ENCODE measurements at regions not wholly inside any gene's neighbourhood (a gene's known extent, or its start where the extent isn't known, plus 50 kb on each side); places are given as distances from the start of the nearest gene placed in this dataset.

DNA sequence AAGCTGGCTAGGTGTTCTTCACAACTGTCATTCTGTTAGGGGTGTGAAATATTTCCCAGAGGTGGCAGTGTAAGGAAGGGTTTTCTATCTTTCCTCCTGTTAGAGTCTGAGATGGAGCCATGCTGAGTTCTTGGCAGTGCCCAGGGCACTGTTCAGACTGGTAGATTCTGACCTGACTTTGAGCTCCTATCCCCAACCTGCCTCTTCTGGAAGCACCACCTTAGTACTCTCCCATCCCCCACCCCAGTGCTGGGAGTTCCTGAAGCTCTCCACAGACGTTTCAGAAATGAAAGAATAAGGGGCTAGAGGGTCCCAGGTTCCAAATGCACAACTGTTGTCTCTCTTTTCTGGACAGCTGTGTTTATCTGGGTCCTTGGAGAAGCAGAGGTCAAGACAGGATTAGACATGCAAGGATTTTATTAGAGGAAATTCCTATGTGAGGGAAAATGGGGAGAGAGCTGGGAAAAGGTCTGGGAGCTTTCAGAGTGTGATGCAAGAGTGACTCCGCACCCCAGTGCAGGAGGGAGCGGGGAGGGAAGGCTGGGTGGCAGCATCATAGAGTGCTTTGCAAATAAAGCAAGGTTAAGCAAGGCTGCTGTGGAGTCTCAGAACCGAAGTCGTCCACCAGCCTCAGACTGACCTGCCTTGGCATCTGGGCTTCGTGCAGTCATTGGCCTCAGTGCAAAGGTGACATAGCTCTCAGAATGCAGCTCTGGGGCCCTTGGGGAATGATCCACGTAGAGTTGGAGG lies 75.5 kb downstream of the SLC4A3 start:
- H3K4me1 ChIP-seq (ENCODE audit: insufficient read depth, low read length, severe bottlenecking) = no peaks in the 10 kb centered on the region
- no peak overlapping the region for H3K27ac ChIP-seq (ENCODE audit: low read depth, low read length, poor library complexity, severe bottlenecking)
- H3K4me2 ChIP-seq (ENCODE audit: low read length) = no peak overlapping the region
- no peak overlapping the region for H3K9ac ChIP-seq (ENCODE audit: low read length)
- no peaks in the 10 kb centered on the region for H3K36me3 ChIP-seq (ENCODE audit: insufficient read depth, low read length)
- no peaks in the 10 kb centered on the region for H3F3A ChIP-seq (ENCODE audit: insufficient read depth, low read length)
- TF ChIP-seq, protein P1, sequence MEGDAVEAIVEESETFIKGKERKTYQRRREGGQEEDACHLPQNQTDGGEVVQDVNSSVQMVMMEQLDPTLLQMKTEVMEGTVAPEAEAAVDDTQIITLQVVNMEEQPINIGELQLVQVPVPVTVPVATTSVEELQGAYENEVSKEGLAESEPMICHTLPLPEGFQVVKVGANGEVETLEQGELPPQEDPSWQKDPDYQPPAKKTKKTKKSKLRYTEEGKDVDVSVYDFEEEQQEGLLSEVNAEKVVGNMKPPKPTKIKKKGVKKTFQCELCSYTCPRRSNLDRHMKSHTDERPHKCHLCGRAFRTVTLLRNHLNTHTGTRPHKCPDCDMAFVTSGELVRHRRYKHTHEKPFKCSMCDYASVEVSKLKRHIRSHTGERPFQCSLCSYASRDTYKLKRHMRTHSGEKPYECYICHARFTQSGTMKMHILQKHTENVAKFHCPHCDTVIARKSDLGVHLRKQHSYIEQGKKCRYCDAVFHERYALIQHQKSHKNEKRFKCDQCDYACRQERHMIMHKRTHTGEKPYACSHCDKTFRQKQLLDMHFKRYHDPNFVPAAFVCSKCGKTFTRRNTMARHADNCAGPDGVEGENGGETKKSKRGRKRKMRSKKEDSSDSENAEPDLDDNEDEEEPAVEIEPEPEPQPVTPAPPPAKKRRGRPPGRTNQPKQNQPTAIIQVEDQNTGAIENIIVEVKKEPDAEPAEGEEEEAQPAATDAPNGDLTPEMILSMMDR (IDR thresholded peaks at IDR 0.05; ENCODE audit: low read length) = no peak
- TF ChIP-seq EZH2 (IDR thresholded peaks at IDR 0.05; ENCODE audit: borderline replicate concordance, low read length) = no peak
- no peak overlapping the region for H3K4me3 ChIP-seq (ENCODE audit: low read depth, low read length, poor library complexity, severe bottlenecking)
- no peak overlapping the region for H2AFZ ChIP-seq (ENCODE audit: low read length)
- H3K27me3 ChIP-seq (ENCODE audit: insufficient read depth, low read length) = no peaks in the 10 kb centered on the region
- H3K79me2 ChIP-seq (ENCODE audit: insufficient read depth, low read length) = no peaks in the 10 kb centered on the region
- no peaks in the 10 kb centered on the region for H4K20me1 ChIP-seq (ENCODE audit: insufficient read depth, low read length)
- no peaks in the 10 kb centered on the region for H3K9me2 ChIP-seq (ENCODE audit: low read depth, low read length)
- H3K9me3 ChIP-seq (ENCODE audit: low read length) = no peaks in the 10 kb centered on the region

DNA sequence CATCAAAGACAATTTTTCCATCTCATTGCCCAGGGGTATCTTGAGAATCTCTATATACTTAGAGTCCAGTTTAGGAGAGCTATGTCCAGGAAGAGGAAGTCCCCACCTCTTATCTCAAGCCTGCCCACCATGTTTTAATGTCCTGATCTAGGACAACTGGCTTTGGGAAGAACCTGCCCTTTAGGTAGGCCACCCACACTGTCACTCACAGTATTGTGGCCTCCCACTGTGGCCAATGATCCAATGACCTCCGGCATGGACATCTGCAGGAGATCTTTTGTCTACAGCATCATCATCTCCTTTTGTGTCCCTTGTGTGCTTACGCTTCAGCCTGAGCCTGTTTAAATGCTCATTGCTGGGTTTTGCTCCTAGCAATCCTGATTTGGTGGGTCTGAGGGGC lies 77.4 kb downstream of the SLC4A3 start:
- H3K27ac ChIP-seq (ENCODE audit: low read depth, low read length, poor library complexity, severe bottlenecking) = no peak overlapping the region
- H3K27me3 ChIP-seq (ENCODE audit: insufficient read depth, low read length) = no peaks in the 10 kb centered on the region
- H3K79me2 ChIP-seq (ENCODE audit: insufficient read depth, low read length) = no peaks in the 10 kb centered on the region
- no peaks in the 10 kb centered on the region for H3K9me3 ChIP-seq (ENCODE audit: low read length)
- no peak overlapping the region for H3K4me3 ChIP-seq (ENCODE audit: low read depth, low read length, poor library complexity, severe bottlenecking)
- H3K9me2 ChIP-seq (ENCODE audit: low read depth, low read length) = no peaks in the 10 kb centered on the region
- no peaks in the 10 kb centered on the region for H3F3A ChIP-seq (ENCODE audit: insufficient read depth, low read length)
- TF ChIP-seq, protein P1 (IDR thresholded peaks at IDR 0.05; ENCODE audit: low read length) = no peak
- TF ChIP-seq EZH2 (IDR thresholded peaks at IDR 0.05; ENCODE audit: borderline replicate concordance, low read length) = no peak
- H3K4me2 ChIP-seq (ENCODE audit: low read length) = no peak overlapping the region
- no peak overlapping the region for H3K9ac ChIP-seq (ENCODE audit: low read length)
- H2AFZ ChIP-seq (ENCODE audit: low read length) = no peak overlapping the region
- no peaks in the 10 kb centered on the region for H3K4me1 ChIP-seq (ENCODE audit: insufficient read depth, low read length, severe bottlenecking)
- H3K36me3 ChIP-seq (ENCODE audit: insufficient read depth, low read length) = no peaks in the 10 kb centered on the region
- H4K20me1 ChIP-seq (ENCODE audit: insufficient read depth, low read length) = no peaks in the 10 kb centered on the region

DNA sequence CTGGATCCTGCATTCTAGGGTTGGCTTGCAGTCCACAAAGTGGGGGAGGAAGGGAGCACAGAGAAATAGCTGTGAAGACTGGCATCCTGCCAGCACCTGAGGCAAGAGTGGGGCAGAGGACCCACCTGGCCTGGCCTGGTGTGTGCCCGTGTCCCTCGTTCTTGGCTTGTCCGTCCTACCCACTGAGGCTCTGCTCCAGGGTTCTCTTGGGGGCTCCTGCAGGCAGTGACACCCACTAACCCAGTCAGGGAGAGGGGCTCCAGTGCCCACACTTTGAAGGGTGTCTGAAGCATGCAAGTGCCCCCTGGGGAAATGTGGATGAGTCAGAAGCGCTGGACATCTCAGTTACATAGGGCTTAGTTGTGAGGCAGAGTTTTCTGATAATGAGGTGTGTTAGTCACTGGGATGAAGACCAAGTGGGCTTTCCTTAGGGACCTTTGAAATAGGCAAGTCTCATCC lies 79.4 kb downstream of the SLC4A3 start:
- no peaks in the 10 kb centered on the region for H3K79me2 ChIP-seq (ENCODE audit: insufficient read depth, low read length)
- no peak overlapping the region for H3K4me3 ChIP-seq (ENCODE audit: low read depth, low read length, poor library complexity, severe bottlenecking)
- no peak overlapping the region for H3K9ac ChIP-seq (ENCODE audit: low read length)
- no peak overlapping the region for H2AFZ ChIP-seq (ENCODE audit: low read length)
- H3K27ac ChIP-seq (ENCODE audit: low read depth, low read length, poor library complexity, severe bottlenecking) = no peak overlapping the region
- no peak overlapping the region for H3K4me2 ChIP-seq (ENCODE audit: low read length)
- no peaks in the 10 kb centered on the region for H3K9me2 ChIP-seq (ENCODE audit: low read depth, low read length)
- no peaks in the 10 kb centered on the region for H3K36me3 ChIP-seq (ENCODE audit: insufficient read depth, low read length)
- no peaks in the 10 kb centered on the region for H4K20me1 ChIP-seq (ENCODE audit: insufficient read depth, low read length)
- H3K4me1 ChIP-seq (ENCODE audit: insufficient read depth, low read length, severe bottlenecking) = no peaks in the 10 kb centered on the region
- H3F3A ChIP-seq (ENCODE audit: insufficient read depth, low read length) = no peaks in the 10 kb centered on the region
- H3K27me3 ChIP-seq (ENCODE audit: insufficient read depth, low read length) = no peaks in the 10 kb centered on the region
- TF ChIP-seq, protein P1 (IDR thresholded peaks at IDR 0.05; ENCODE audit: low read length) = no peak
- no peak for TF ChIP-seq EZH2 (IDR thresholded peaks at IDR 0.05; ENCODE audit: borderline replicate concordance, low read length)
- H3K9me3 ChIP-seq (ENCODE audit: low read length) = no peaks in the 10 kb centered on the region

All from OCI-LY1 (cell line).